GM18520 (cell line): ENCODE measurements at regions not wholly inside any gene's neighbourhood (a gene's known extent, or its start where the extent isn't known, plus 50 kb on each side); places are given as distances from the start of the nearest gene placed in this dataset.

Source experiments
- ATAC-seq: cut with Tn5 transposase; IDR thresholded peaks from one replicate; pipeline ENCODE4 v1.9.1; 2021; ENCODE audit not compliant: unreplicated experiment

GRCh38 chr11:92644595-92645445 lies 324.6 kb upstream of the MTNR1B start:
- no peak for ATAC-seq

DNA sequence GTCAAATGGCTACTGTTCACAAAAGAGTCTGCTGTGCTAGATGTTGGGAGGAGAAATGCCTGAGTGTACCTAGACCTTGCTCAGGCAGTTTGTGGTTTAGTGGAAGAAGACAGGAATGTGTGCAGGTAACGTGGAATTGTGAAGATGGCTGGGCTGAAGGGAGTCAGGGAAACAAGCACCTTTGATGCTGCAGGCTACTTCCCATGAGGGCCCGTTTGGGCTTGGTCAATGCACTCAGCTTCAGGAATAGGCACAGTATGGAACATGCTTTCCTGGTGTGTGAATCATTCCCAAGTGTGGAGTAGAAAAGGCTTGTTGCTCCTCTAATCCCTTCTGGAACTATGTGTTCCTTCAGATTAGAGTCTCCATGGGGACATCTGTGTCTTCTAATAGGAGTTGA lies 318.3 kb upstream of the MTNR1B start:
- ATAC-seq: no peak

GRCh38 chr11:92653454-92653853 lies 316.0 kb upstream of the MTNR1B start:
- ATAC-seq: no peak

DNA sequence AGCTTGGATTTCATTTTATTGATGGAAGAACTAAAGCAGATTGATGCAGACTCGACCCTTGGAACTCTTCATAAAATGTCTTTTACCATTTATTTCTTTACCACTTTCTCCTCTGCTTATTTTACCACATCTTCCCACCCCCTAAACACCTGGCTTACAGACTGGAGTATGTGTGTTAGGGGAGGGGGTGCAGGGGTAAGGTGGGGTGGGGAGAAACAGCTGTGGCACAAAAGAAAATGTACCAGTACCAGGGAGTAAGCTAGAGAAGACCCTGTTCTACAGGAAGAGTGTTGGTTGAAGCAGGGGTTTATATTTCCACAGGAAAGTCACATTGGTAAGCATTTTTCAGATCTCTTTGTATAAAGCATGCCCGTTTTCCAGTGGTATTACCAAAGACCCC lies 312.7 kb upstream of the MTNR1B start:
- ATAC-seq: no peak

- ATAC-seq: no peak
These were observed 312.2 kb upstream of the MTNR1B start for GRCh38 chr11:92657226-92657625.

GRCh38 chr11:92658733-92659132 lies 310.7 kb upstream of the MTNR1B start:
- no peak for ATAC-seq

DNA sequence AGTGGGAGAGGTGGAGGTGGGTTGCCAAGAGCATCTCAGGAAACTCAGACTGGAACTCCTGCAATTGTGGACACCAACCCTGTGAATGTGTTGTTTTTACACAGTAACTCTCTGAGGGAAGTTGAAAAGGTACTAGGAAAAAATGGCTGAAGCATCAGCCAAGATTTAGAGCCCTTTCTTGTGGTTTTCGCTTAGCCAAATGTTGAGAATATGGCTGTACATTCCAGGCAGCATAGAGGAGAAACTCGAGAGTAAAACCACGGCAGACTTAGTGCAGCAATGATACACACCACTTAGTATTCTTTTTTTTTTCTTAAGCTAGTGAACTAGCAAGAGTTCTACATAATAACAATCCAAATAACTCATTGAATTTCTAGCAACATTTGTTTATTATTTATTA lies 309.7 kb upstream of the MTNR1B start:
- ATAC-seq: no peak

- no peak for ATAC-seq
These were observed 306.7 kb upstream of the MTNR1B start for GRCh38 chr11:92662601-92663360.

DNA sequence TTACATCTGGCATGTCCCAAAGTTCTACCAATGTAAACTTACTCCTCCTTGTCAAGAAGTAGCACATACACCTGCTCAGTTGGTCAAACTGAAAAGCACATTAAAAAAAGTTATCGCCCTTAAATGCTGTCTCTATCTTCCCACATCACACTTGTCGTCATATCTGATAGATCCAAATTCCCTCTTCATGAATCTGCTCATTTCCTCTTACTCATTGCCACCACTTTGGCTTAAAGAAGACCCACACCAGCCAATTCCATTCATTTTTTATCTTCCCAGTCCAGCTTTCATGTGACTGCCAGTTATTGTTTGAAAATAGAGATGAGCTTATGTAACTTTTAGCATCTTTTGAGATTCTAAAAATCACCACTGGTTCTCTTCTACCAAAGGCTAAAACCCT lies 305.9 kb upstream of the MTNR1B start:
- no peak for ATAC-seq

GRCh38 chr11:92667486-92668152 lies 301.8 kb upstream of the MTNR1B start:
- no peak for ATAC-seq

DNA sequence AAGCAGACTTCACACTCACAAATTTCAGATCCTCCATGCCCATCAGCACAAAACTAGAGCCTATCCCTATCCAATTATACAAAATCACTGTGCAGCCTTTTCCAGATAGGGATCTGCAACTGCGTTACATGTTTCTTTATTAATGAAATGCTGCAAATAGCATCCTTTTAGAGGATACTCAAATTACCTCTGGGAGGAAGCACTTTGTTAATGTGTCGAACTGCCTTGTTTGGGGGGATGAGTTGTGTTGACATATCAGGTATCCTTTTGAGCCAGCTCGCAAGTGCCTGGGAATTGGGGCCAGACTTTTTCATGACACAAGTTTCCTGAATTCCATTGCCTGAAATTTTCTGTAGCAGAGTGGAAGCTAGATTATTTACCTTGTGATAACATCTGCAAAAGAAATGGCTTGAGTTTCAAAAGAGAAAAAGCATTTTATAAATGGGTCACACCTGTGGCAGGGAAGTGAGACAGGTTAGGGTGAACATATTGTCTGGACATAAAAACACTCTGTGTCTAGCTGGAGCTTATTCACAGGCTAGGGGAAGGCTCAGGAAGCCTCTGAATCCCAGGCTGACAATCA lies 299.1 kb upstream of the MTNR1B start:
- ATAC-seq: no peak

DNA sequence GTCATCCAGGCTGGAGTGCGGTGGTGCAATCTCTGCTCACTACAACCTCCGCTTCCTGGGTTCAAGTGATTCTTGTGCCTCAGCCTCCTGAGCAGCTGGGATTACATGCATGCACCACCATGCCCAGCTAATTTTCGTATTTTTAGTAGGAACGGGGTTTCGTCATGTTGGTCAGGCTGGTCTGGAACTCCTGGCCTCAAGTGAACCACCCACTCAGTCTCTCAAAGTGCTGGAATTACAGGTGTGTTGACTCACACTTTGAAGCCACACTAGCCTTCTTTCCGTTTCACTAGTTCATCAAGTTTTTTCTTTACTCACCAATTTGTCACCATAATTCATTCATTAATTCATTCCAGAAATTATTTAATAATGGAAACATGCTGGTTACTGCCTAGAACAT lies 298.4 kb upstream of the MTNR1B start:
- no peak for ATAC-seq

- no peak for ATAC-seq
These were observed 294.1 kb upstream of the MTNR1B start for GRCh38 chr11:92675303-92675702.

GRCh38 chr11:92675810-92676209 lies 293.6 kb upstream of the MTNR1B start:
- no peak for ATAC-seq

DNA sequence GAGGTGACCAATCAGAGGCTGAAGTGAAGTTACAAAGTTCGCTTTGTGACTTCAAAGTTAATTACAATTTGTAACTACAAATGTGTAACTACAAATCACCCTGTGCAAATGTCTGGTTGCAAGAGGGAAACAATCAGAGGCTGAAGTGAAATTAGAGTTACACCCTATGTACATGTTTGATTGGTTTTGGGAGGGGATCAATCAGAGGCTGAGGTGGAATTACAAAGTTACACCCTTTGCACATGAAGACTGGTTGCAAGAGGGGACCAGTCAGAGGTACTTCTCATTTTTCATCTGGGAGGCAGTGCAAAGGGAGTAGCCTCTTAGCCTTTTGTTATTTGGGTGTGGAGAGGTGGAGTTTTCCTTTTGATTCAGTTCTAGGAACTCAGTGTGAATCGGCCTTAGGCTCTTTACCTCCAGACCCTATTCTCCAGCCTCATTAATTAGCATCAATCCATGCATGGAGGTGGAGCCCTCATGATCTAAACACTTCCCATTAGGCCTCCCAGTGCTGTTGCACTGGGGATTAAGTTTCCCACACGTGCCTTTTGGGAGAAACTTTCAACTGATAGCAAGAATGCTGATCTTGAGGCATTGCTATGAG lies 291.3 kb upstream of the MTNR1B start:
- no peak for ATAC-seq

DNA sequence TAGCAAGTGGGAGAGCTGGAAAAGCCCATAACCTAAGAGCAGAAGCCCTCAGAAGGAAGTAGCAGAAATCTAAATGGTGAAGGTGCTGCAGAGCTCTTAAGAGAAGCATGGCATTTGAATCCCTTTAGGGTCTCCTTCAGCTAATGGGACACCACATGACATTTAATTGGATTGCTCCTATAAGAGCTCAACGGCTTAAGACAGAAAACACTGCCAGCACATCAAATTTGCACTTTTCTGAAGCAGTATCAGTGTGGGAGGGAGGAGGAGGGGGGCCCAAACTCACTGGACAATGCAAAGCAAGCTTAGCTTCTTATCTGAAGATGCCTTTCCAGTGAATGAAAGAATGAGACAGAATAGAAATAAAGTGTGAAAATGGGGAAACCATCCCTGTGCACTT lies 287.9 kb upstream of the MTNR1B start:
- ATAC-seq: no peak

- no peak for ATAC-seq
These were observed 287.3 kb upstream of the MTNR1B start for GRCh38 chr11:92682136-92682535.

DNA sequence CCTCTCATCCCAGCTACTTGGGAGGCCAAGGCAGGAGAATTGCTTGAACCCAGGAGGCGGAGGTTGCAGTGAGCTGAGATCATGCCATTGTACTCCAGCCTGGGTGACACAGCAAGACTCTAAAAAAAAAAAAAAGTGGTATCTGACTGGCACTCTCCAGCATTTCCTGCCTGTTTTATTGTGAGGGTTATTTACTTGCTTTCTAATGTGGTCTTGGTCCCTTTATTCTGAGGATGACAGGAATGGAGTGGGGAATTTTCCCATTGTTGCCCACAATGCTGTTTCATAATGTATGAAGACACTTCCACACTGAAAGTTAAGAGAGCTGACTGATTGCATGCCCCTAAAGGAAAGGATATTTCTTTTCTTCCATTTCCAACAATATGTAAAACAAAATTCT lies 286.5 kb upstream of the MTNR1B start:
- no peak for ATAC-seq

GRCh38 chr11:92685049-92685448 lies 284.4 kb upstream of the MTNR1B start:
- no peak for ATAC-seq

DNA sequence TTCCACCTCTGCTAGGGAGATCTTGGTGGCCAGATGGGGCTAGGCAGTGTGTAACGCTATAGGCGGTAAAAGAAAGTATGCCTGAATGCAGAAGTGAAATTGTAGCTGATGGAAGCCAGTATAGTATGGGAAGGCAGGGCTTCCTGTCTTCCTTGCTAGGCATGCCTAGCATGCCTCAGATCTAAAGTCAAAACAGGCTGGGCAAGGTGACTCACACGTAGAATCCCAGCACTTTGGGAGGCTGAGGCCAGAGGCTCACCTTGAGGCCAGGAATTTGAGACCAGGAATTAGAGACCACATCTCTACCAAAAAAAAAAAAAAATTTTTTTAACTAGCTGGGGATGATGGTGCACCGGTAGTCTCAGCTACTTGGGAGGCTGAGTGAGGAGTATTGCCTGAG lies 281.7 kb upstream of the MTNR1B start:
- no peak for ATAC-seq

GRCh38 chr11:92688416-92688815 lies 281.0 kb upstream of the MTNR1B start:
- ATAC-seq: no peak
